Fibroblast of skin of right biceps (primary cell): ENCODE measurements at regions not wholly inside any gene's neighbourhood (a gene's known extent, or its start where the extent isn't known, plus 50 kb on each side); places are given as distances from the start of the nearest gene placed in this dataset.
"Not testable (repeated sequence)": the region's sequence is repeated elsewhere in the genome, so short reads cannot be mapped to it uniquely, and the experiment has no call there.

Experiments used
- DNase-seq: peaks from one replicate; pipeline ENCODE4 v3.0.0-alpha.2; 2013

DNA sequence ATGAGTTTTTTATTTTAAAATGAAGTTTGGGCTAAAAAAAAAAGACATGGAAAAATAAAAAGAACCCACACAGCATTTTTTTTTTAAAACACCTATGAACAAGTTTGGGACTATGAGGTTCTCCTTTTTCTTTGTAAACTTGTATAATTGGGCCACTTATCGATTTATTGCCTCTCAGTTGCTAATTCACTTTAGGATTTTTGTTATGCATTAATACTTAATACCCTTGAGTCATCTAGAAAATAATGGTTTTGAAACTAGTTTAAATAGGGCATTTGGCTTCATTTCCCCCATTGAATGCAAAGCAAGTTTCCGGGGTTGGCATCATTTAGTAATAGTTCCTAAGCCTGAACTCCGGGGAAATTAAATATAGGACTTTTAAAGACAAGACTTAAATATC, 312.8 kb upstream of the RGS6 start:
- DNase-seq = no peak

DNA sequence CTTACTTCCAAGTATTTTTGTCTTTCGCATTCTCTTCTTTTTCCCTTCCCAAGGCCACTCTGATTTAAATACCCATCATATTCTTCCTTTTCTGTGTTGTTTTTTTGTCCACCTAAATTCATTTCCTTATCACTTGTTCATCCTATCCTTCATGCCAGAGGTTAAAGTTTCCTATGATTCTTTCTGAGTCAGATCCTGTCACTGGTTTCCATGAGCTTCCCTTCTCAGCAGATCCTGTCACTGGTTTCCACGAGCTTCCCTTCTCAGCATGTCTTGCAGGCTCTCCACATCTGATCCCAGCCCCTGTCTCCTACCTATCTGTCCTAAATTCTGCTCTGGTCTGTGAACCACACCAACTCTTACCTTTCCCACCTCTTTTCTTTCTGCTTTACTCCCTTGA, 311.8 kb upstream of the RGS6 start:
- DNase-seq = peak; percentile 66

DNA sequence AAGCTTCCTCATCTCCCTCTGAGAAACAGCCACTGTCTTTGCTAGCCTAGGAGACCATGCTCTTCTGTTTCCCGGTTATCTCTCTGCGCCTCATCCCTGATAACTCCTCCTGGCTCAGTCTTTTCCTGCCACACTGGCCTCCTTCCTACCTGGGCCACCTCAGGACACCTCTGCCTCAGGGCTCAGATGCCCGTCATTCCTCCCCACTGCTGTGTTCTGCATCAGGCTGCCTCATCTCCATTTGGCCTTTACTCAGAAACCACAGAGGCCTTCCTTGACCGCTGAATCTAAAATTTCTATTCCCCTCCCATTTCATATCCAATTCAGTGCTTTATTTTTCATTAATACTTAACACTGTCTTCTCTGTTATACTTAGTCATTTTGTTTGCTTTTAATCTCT, 311.0 kb upstream of the RGS6 start:
- DNase-seq = no peak

DNA sequence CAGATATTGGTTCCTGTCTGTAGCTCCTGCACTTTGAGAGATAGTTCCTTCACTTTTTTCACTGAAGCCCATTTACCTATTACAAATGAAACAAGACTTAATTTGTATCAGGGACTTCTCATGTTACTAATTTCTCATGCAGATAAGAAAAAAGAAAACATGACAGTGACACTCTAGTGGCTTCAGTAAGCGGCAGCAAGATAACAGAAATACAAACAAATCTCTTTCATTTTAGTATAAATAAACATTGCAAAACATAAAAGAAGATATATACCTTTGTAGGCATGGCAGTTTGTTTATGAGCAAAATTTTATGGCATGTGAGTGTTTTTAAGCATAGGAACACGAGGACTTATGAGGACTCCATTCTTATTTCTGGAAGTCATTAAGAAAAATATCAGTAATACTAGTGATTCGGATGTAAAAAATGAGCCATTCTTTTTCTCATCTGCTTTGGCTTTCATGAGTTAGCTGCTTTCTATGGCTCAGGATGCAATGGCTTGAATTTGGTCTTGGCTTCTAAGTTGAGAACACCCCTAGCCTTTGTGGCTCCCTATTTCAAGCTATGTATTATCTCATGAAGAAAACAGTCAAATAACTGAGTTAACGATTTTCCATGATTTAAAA, 310.1 kb upstream of the RGS6 start:
- DNase-seq = peak; percentile 39

DNA sequence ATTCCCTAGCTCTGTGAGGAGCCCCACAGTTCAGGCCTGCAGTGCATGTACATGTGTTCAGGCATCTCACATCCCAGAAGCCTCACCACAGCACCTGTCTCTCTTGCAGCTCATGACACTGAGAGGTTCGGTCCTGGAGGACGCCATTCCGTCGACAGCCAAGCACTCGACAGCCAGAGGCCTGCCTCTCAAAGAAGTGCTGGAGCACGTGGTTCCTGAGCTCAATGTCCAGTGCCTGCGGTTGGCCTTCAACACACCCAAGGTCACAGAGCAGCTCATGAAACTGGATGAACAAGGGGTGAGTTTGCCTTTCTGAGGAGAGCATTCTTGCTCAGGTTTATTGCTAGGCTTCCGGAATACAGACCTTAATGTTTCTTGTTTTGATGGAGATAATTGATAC, 308.3 kb upstream of the RGS6 start:
- DNase-seq = no peak

DNA sequence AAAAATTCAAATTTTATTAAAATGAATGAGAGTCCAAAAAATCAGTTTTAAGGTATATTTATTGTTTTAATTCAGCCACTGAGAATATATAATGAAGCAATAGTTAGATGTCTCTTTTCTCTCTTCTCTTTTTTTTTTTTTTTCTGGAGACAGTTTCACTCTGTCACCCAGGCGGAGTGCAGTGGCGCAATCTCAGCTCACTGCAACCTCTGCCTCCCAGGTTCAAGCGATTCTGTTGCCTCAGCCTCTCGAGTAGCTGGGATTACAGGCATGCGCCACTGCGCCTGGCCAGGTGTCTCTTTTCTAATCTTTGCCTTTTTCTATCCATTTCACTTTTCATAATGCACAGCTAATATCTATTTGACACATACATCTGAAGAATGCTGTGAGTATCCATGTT, 307.1 kb upstream of the RGS6 start:
- no peak for DNase-seq

DNA sequence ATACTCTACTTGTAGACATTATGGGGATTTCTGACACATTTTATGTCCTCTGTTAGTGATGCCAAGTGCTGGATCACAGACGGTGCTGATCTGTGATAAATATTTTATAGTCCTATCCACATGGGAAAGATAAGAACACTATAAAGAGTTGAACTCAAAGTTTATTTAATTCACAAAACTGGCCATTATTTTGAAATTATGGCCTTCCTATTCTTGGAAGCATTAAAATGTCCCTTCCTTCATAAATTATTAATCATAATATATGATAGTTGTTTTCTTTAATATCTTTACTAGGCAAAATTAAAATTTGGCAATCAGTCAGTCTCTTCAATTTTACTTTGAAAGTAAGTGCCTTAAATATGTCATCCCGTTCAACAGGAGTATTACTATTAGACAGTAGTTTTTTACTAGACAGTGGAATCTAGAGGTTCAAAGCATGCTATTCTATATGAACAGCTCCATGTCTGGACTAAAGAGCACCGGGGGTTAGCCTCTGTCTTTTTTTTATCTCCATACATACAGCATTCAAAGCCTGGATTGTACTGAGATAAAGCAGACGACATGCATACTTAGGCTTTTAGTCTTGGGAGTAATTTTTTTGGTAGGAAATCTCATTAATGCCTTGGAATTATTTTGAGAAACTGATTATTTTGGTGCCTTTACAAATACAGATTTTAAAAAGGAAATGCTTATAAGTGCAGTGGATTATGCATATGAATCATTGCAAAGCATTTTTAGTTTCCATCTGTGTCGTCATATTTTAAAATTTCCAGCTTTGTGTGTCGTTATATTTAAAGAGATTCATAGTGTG, 306.1 kb upstream of the RGS6 start:
- DNase-seq = peak; percentile 61

DNA sequence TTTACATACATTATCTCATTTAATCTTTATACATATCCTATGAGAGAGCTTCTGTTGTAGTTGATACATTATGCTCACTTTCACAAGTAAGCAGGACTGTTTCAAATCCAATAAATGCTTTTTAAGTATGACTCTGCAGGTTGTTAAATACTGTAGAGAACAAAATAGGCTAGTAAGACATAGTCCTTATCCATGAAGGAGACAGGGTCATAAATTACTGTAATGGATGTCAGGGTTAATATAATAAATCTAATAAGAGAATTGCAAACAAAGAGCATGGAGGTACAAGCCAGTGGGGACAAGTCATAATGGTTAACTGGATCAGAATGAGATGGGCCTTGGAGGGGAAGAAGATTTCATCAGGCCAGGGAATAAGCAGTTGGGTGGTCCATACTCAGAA, 303.8 kb upstream of the RGS6 start:
- no peak for DNase-seq

DNA sequence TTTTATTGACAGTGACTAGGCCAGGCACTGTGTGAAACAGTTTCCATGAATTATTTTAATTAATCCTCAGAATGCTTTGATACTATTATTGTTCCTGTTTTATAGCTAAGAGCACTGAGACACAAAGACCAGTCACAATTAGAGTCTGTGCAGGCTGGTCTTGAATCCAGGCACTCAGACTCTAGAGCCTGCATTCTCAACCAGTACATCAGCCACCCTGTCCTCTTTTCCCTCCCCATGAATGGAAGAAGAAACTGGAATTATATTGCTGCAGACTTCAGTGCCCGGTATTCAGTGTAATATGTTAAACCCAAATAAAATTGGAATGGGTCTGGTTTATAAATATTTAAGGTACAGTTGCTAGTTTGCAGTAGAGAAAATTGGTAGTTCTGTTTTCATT, 303.0 kb upstream of the RGS6 start:
- no peak for DNase-seq

DNA sequence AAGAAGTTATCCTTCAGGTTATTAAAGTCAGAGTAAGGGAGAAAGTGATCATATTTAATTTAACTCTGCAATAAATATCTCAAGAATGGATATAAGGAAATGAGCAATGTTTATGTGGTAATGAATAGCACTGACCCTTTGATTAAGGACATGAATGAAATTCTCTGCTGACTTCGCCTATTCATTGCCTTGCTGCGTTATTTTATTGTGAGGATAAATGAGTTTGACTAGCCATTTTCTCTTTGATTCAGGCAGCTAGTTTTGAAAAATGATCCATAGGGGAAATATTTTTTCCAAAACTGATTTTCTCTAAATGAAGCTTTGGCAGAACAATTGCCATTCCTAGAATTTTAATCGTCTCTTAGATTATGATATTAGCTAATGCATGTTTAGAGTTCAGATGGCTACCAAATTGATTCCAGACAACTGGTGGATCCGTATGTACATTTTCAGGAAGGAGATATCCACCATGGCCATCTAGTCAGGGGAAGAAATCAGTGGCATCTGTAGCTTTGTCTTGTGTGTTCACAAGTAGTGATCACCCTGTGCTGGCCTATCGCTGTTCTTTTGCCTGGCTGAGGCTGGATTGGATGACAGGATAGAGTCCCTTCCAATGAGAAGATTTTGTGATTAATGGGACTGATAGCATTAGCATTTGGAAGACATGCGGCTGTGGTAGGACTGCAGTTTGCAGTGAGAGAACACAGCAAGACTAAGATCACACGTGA, 302.3 kb upstream of the RGS6 start:
- peak; percentile 43 for DNase-seq

DNA sequence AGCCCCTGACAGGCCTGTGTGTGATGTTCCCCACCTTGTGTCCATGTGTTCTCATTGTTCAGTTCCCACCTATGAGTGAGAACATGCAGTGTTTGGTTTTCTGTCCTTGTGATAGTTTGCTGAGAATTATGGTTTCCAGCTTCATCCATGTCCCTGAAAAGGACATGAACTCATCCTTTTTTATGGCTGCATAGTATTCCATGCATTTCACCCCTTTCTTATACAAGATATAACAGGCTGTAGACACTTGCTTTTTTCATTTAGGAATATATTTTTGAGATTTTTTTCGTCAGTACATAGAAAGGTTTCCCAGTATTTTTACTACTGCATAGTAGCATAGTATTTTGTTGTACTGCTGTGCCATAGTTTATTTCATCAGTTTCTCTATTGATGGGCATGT, 301.2 kb upstream of the RGS6 start:
- DNase-seq = not testable (repeated sequence)

DNA sequence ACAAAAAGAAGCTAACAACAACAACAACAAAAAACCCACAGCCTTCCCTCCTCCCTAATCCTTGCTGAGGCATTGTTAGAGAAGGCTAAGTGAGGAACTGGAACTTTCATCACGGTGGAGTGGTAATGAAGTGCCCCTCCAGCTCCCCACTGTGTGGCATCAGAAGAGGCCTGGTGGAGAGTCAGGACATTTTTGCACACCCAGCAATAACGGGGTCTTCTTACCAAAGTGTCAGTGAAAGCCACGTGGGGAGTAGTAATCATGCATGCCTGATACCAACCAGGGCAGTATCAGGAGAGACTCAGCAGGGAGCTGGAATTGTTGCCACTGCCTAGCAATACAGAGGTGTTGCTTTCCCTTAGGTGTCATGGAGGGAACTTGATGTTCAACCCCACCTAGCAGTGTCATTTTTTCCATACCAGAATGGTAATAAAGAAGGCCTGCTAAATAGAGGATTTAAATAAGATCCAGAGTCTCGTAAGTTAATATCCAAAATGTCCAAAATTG, 299.7 kb upstream of the RGS6 start:
- DNase-seq = no peak

DNA sequence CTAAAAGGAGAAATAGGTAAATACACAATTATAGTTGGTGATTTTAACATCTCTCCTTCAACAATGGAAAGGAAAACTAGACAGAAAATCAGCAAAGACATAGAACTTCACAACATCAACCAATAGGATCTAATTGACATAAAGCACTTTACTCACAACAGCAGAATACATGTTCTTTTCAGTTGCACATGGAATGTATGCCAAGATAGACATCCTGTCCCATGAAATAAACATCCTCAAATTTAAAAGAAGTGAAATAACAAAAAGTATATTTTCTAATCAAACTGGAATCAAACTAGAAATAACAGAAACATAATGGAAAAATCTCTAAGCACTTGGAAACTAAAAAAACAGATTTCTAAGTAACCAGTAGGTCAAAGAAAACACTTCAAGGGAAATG, 296.2 kb upstream of the RGS6 start:
- no peak for DNase-seq

DNA sequence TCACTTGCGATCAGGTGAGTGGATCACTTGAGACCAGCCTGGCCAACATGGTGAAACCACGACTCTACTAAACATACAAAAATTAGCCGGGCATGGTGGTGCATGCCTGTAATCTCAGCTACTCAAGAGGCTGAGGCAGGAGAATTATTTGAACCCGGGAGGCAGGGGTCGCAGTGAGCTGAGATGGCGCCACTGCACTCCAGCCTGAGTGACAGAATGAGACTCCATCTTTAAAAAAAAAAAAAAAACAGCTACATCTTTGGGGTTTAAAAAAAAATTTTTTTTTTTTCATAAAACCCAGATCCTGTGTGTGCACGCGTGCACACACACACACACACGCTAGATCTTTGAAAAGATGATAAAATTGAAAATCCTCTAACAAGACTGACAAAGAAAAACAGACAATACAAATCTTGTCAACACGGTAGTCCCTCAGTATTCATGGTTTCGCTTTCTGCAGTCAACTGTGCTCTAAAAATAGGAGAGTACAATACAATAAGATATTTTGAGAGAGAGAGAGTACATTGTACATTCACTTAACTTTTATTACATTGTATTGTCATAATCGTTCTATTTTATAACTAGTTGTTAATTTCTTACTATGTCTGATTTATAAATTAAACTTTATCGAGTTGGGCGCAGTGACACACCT, 295.3 kb upstream of the RGS6 start:
- DNase-seq = no peak

DNA sequence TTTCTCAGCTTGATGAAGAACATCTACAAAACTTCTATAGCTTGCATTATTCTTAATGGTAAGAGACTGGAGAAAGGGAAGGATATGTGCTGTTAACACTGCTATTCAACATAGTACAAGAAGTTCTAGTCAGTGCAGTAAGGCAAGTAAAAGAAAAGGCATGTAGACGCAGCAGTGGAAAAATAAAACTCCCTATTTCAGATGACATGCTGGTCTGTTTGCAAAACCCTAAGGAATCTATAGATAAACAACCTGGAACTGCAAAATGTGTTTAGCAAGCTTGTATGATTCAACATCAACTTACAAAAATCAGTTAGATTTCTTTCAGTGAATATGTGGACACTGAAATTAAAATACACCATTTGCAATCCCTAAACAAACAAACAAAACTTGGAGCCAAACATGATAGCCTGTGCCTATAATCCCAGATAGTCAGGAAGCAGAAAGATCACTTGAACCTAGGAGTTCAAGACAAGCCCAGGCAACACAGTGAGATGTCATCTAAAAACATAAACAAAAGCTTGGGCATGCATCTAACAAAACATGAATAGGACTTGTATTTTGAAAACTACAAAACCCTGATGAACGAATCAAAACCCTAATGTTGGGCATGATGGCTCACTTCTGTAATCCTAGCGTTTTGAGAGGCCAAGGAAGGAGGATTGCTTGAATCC, 293.6 kb upstream of the RGS6 start:
- DNase-seq = no peak

DNA sequence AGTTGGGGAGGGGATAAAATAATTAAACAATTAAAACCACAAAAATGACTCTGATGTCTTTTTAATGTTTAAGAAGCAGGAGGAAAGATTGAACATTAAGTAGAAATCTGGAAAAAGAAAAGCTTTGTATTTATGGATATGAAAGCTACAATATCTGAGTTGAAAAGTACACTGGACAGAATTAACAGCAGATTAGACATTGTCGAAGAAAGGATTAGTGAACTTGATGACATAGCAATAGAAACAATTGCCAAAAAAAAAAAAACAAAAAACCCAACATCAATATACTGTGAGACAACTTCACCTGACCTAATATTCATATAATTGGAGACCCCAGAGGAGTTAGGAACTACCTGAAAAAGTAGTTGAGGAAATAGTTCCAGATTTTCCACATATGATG, 289.5 kb upstream of the RGS6 start:
- DNase-seq = no peak

DNA sequence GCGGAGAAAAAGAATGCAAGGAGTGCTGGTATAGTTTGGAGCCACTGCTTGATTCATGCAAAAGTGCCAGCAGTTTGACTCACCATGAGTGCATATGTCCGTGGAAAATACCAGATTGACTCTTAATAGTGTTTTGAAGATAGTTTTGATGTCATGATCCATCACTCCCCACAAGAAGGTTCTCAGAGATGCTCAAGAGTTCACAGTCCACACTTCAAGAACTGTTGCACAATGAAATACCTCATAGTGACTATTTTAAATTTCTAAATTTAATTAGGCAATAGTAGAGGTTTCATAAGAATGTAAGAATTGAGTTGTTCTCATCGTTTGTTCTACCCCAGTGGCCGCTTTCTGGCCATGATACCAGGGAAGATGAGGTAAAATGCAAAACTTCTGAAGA, 286.6 kb upstream of the RGS6 start:
- peak; percentile 66 for DNase-seq

DNA sequence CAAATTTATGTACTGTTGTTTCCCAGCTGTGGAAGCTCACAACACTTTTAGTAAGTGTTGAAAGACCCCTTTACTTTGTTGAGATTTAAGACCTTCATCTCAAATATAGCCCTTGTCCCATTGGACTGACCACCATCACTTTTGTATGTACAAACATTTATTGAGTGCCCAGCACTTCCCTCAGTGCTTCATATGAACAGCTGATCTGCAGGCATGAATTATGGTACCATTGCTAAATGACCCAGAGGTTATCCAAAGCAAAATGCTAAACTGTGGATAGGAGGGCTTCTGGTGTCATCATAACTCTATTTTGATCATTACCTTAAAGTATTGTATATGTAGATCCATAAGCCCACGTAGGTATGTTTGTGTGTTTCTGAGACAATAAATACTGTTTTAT, 285.7 kb upstream of the RGS6 start:
- no peak for DNase-seq

DNA sequence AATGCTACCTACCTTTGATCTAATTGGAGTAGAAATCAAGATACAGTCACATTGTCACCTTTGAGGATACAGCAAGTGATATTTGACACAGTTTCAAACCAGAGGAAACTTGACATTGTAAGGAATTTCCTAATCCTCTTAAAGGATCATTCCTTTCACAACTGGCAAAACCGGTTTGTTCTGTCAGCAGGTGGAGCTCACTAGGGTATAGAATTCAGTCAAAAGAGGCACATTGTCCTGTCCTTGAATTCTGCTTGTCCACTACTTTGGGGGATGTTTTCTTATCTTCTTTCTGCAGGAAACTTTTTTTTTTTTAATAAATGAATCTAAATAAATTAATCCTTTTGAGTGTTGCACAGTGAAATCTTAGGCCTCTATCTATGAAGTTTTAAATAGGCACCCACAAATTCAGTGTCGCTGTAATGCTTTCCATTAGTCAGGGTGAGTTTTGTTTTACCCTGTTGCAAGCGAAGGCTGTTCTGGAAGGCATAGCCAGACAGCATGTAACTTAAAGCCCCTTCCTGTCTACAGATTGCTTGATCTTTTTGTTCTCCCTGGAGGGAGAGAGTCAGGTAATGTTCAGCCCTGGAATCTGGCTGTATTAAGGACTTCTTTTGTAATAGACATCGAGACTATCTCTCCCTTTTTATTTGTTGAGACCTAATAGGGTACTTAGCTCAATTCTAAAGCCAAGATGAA, 285.0 kb upstream of the RGS6 start:
- DNase-seq = no peak

DNA sequence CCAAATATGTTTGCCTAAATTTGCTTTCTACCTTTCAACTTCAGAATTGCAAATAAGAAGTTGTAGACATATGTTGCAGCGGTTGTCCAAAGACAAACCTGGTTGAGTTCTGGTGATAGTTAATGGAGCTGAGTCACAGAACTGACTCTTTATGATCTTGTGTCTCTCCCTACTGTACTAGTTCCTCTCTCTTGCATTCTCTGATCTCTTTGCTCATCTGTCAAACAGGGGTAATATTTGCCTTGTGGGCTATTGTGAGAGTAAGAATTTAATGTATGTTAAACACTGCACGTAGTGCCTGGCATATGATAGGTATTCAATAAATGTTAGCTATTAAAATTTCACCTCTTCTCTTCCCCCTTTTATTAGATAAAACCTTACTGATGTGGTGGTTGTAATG, 283.5 kb upstream of the RGS6 start:
- peak; percentile 21 for DNase-seq

DNA sequence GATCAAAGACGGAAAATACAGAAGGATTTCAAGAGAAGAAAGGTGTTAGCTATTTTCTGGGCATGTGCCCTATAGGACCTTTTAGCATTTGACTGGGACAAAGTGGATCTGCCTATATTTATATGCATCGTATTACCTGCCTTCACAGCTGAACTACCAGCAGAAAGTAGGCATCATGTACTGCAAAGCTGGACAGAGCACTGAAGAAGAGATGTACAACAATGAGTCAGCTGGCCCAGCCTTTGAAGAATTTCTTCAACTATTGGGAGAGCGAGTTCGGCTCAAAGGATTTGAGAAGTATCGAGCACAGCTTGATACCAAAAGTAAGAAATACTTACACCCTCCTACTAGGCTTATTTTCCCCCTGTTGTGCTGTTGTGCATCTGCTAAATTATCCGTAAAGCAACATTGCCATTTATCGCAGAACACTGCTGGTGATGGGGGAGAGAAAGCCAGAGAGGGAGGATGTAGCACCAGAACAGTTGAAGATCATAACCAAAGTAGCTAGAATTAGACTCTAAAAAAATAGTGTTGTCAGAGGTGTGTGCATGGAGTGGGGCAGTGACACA, 282.0 kb upstream of the RGS6 start:
- DNase-seq = no peak

DNA sequence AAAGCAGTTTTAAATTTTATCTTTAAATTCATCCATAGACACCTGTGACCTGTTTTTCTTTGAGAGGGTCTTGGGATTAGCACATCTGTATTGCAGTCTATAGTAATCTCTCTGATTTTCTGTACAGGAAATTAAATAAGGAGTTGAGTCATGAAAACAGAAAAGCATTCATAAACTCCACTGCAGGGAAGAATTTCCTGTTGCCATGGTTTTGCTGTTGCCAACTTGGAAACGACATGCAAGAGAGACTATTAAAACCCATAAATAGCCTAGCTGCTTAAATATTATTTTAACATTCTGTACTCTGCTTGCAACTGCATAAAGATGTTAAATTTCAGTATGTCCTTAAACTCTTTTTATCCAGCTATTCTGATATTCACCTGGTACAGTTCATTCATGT, 281.0 kb upstream of the RGS6 start:
- peak; percentile 91 for DNase-seq
